ENCODE measurements at regions not wholly inside any gene's neighbourhood (a gene's known extent, or its start where the extent isn't known, plus 50 kb on each side); places are given as distances from the start of the nearest gene placed in this dataset.

DNA sequence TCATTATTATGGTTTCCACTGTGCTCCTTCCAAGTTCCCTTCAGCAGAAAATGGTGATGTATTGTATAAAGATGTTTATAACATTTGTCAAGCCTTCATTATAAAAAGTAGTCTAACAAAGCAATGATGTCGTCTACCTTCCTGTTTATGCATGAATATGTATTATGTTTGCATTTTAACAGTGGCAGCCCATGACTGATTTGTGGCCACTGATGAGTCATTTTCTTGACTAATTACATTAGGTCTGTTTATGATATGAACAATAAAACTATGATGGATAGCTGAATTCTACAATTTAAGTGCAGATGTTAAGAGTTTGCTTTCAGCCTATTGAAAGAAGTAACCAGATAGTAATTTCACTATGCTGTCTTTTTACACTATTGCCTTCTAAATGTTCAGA, 75.4 kb upstream of the ADAMTS19 start:
- TF ChIP-seq GATA2 (IDR thresholded peaks at IDR 0.05; ENCODE audit: low read depth, low read length): no peak
- no peak for TF ChIP-seq GATA3 (IDR thresholded peaks at IDR 0.05; ENCODE audit: low read depth, low read length)

Measured in SH-SY5Y (cell line).